ENCODE measurements at regions not wholly inside any gene's neighbourhood (a gene's known extent, or its start where the extent isn't known, plus 50 kb on each side); places are given as distances from the start of the nearest gene placed in this dataset.

GRCh38 chr3:31050296-31050695 lies 155.8 kb upstream of the GADL1 start:
- DNase-seq (ENCODE audit: low spot score) = no peak

- no peak for DNase-seq (ENCODE audit: low spot score)
These were observed 156.8 kb upstream of the GADL1 start for GRCh38 chr3:31051226-31051625.

GRCh38 chr3:31053299-31053698 lies 158.8 kb upstream of the GADL1 start:
- DNase-seq (ENCODE audit: low spot score) = no peak

GRCh38 chr3:31054032-31054431 lies 159.6 kb upstream of the GADL1 start:
- DNase-seq (ENCODE audit: low spot score) = no peak

GRCh38 chr3:31055757-31056156 lies 161.3 kb upstream of the GADL1 start:
- DNase-seq (ENCODE audit: low spot score) = no peak

- no peak for DNase-seq (ENCODE audit: low spot score)
These were observed 163.4 kb upstream of the GADL1 start for GRCh38 chr3:31057891-31058290.

GRCh38 chr3:31064021-31064420 lies 169.6 kb upstream of the GADL1 start:
- no peak for DNase-seq (ENCODE audit: low spot score)

GRCh38 chr3:31065765-31066164 lies 171.3 kb upstream of the GADL1 start:
- DNase-seq (ENCODE audit: low spot score) = no peak

- no peak for DNase-seq (ENCODE audit: low spot score)
These were observed 172.5 kb upstream of the GADL1 start for GRCh38 chr3:31067004-31067403.

GRCh38 chr3:31075471-31075870 lies 181.0 kb upstream of the GADL1 start:
- no peak for DNase-seq (ENCODE audit: low spot score)

GRCh38 chr3:31075876-31076275 lies 181.4 kb upstream of the GADL1 start:
- no peak for DNase-seq (ENCODE audit: low spot score)

GRCh38 chr3:31077021-31077601 lies 182.7 kb upstream of the GADL1 start:
- DNase-seq (ENCODE audit: low spot score) = peak; percentile 19

GRCh38 chr3:31077826-31078225 lies 183.4 kb upstream of the GADL1 start:
- DNase-seq (ENCODE audit: low spot score) = no peak

- no peak for DNase-seq (ENCODE audit: low spot score)
These were observed 185.2 kb upstream of the GADL1 start for GRCh38 chr3:31079689-31080088.

GRCh38 chr3:31081018-31081662 lies 186.7 kb upstream of the GADL1 start:
- DNase-seq (ENCODE audit: low spot score) = no peak

- no peak for DNase-seq (ENCODE audit: low spot score)
These were observed 191.7 kb upstream of the GADL1 start for GRCh38 chr3:31086148-31086547.

- no peak for DNase-seq (ENCODE audit: low spot score)
These were observed 192.2 kb upstream of the GADL1 start for GRCh38 chr3:31086698-31087097.

GRCh38 chr3:31091748-31092147 lies 197.3 kb upstream of the GADL1 start:
- no peak for DNase-seq (ENCODE audit: low spot score)

- no peak for DNase-seq (ENCODE audit: low spot score)
These were observed 198.5 kb upstream of the GADL1 start for GRCh38 chr3:31092748-31093589.

- DNase-seq (ENCODE audit: low spot score) = no peak
These were observed 199.1 kb upstream of the GADL1 start for GRCh38 chr3:31093606-31094005.

GRCh38 chr3:31094048-31094447 lies 199.6 kb upstream of the GADL1 start:
- DNase-seq (ENCODE audit: low spot score) = no peak

GRCh38 chr3:31095255-31095654 lies 200.8 kb upstream of the GADL1 start:
- no peak for DNase-seq (ENCODE audit: low spot score)

- DNase-seq (ENCODE audit: low spot score) = no peak
These were observed 202.4 kb upstream of the GADL1 start for GRCh38 chr3:31096661-31097395.

Measured in CD4-positive, alpha-beta T cell treated with Interleukin-2 at 100 ng/mL for 4 hours (primary cell).